ENCODE measurements at regions not wholly inside any gene's neighbourhood (a gene's known extent, or its start where the extent isn't known, plus 50 kb on each side); places are given as distances from the start of the nearest gene placed in this dataset.

GRCh38 chr6:44697327-44697726, 309.8 kb downstream of the CDC5L start:
- H3K4me1 ChIP-seq (ENCODE audit: insufficient read depth, low read length, poor library complexity, severe bottlenecking) = no peaks in the 10 kb centered on the region
- H3K27ac ChIP-seq (ENCODE audit: low read depth, low read length, poor library complexity, severe bottlenecking) = no peak overlapping the region
- ChIA-PET POLR2A (interaction anchor here (0.5 kb wide), 1 partner anchor 1257 kb away, joined by 3 read pairs; no protein-coding TSS in a partner anchor), CTCF (ENCODE audit: unreplicated experiment) (no interaction called here)
- H3K9me2 ChIP-seq (ENCODE audit: insufficient read depth, low read length) = no peaks in the 10 kb centered on the region
- no peaks in the 10 kb centered on the region for H3K9me3 ChIP-seq (ENCODE audit: low read length)
- H3K4me3 ChIP-seq (ENCODE audit: low read depth, low read length, poor library complexity, severe bottlenecking) = no peak overlapping the region
- TF ChIP-seq CTCF (conservative IDR thresholded peaks at IDR 0.05; ENCODE audit: low read length) (no peak), EZH2phosphoT487 (IDR thresholded peaks at IDR 0.05; ENCODE audit: borderline replicate concordance, low read depth, low read length) (no peak)
- no peak overlapping the region for H3K4me2 ChIP-seq (ENCODE audit: low read length)
- no peaks in the 10 kb centered on the region for H4K20me1 ChIP-seq (ENCODE audit: insufficient read depth, low read length)
- DNase-seq (ENCODE audit: low spot score) = no peak
- no TSS peak for BruUV-seq (replicated peaks)
- H3K36me3 ChIP-seq (ENCODE audit: insufficient read depth, low read length) = no peaks in the 10 kb centered on the region
- no peaks in the 10 kb centered on the region for H3K79me2 ChIP-seq (ENCODE audit: insufficient read depth, low read depth, low read length)
- no peak overlapping the region for H2AFZ ChIP-seq (ENCODE audit: low read length)
- intact Hi-C loops (cut with micrococcal nuclease; ENCODE audit: unreplicated experiment) = no loop called here

GRCh38 chr6:44698602-44699001, 311.1 kb downstream of the CDC5L start:
- ChIA-PET POLR2A (no interaction called here), CTCF (ENCODE audit: unreplicated experiment) (no interaction called here)
- no peak overlapping the region for H3K4me3 ChIP-seq (ENCODE audit: low read depth, low read length, poor library complexity, severe bottlenecking)
- H3K27ac ChIP-seq (ENCODE audit: low read depth, low read length, poor library complexity, severe bottlenecking) = no peak overlapping the region
- no peak overlapping the region for H3K4me2 ChIP-seq (ENCODE audit: low read length)
- H3K9me2 ChIP-seq (ENCODE audit: insufficient read depth, low read length) = no peaks in the 10 kb centered on the region
- no peak for TF ChIP-seq EZH2phosphoT487 (IDR thresholded peaks at IDR 0.05; ENCODE audit: borderline replicate concordance, low read depth, low read length)
- TF ChIP-seq CTCF (conservative IDR thresholded peaks at IDR 0.05; ENCODE audit: low read length) = no peak
- H3K9me3 ChIP-seq (ENCODE audit: low read length) = no peaks in the 10 kb centered on the region
- no peak for DNase-seq (ENCODE audit: low spot score)
- H3K4me1 ChIP-seq (ENCODE audit: insufficient read depth, low read length, poor library complexity, severe bottlenecking) = no peaks in the 10 kb centered on the region
- no peaks in the 10 kb centered on the region for H3K79me2 ChIP-seq (ENCODE audit: insufficient read depth, low read depth, low read length)
- no peaks in the 10 kb centered on the region for H3K36me3 ChIP-seq (ENCODE audit: insufficient read depth, low read length)
- H2AFZ ChIP-seq (ENCODE audit: low read length) = no peak overlapping the region
- intact Hi-C loops (cut with micrococcal nuclease; ENCODE audit: unreplicated experiment) = no loop called here
- BruUV-seq (replicated peaks) = no TSS peak
- no peaks in the 10 kb centered on the region for H4K20me1 ChIP-seq (ENCODE audit: insufficient read depth, low read length)

- no TSS peak for BruUV-seq (replicated peaks)
- DNase-seq (ENCODE audit: low spot score) = no peak
- intact Hi-C loops (cut with micrococcal nuclease; ENCODE audit: unreplicated experiment) = no loop called here
- Histone ChIP-seq H3K4me2 (ENCODE audit: low read length) (no peak overlapping the region), H3K4me3 (ENCODE audit: low read depth, low read length, poor library complexity, severe bottlenecking) (no peak overlapping the region), H2AFZ (ENCODE audit: low read length) (no peak overlapping the region), H3K36me3 (ENCODE audit: insufficient read depth, low read length) (no peaks in the 10 kb centered on the region), H3K79me2 (ENCODE audit: insufficient read depth, low read depth, low read length) (no peaks in the 10 kb centered on the region), H4K20me1 (ENCODE audit: insufficient read depth, low read length) (no peaks in the 10 kb centered on the region), H3K4me1 (ENCODE audit: insufficient read depth, low read length, poor library complexity, severe bottlenecking) (no peaks in the 10 kb centered on the region), H3K9me2 (ENCODE audit: insufficient read depth, low read length) (no peaks in the 10 kb centered on the region), H3K9me3 (ENCODE audit: low read length) (no peaks in the 10 kb centered on the region), H3K27ac (ENCODE audit: low read depth, low read length, poor library complexity, severe bottlenecking) (no peak overlapping the region)
- ChIA-PET POLR2A (interaction anchor here (0.6 to 1.3 kb wide), 3 partner anchors 10 to 994 kb away, joined by 3 to 5 read pairs (median 4); no protein-coding TSS in a partner anchor), CTCF (ENCODE audit: unreplicated experiment) (no interaction called here)
- TF ChIP-seq EZH2phosphoT487 (IDR thresholded peaks at IDR 0.05; ENCODE audit: borderline replicate concordance, low read depth, low read length) = no peak
- no peak for TF ChIP-seq CTCF (conservative IDR thresholded peaks at IDR 0.05; ENCODE audit: low read length)
Observed at GRCh38 chr6:44699082-44699481, 311.6 kb downstream of the CDC5L start.
